HG03521 (cell line): ENCODE measurements at regions not wholly inside any gene's neighbourhood (a gene's known extent, or its start where the extent isn't known, plus 50 kb on each side); places are given as distances from the start of the nearest gene placed in this dataset.

Experiments used
- ATAC-seq: cut with Tn5 transposase; IDR thresholded peaks from one replicate; pipeline ENCODE4 v1.9.1; 2021; ENCODE audit warnings: mild to moderate bottlenecking, moderate library complexity; ENCODE audit not compliant: unreplicated experiment

DNA sequence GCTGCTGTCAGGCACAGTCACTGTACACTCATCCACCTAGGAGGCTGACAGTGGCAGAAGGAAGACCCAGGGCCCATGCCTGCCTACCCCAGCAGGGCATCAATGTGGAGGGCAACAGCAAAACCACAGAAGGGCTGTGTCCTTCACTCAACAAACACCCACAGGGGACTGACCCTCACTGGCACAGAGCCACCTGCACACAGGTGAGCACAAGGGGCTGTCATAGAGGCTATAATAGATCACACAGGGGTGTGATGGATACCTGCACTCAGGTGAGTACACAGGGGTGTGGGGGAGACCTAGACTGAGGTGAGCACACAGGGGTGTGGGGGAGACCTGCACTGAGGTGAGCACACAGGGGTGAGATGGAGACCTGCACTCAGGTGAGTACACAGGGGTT is 132.8 kb upstream of the TCERG1L start:
- no peak for ATAC-seq

DNA sequence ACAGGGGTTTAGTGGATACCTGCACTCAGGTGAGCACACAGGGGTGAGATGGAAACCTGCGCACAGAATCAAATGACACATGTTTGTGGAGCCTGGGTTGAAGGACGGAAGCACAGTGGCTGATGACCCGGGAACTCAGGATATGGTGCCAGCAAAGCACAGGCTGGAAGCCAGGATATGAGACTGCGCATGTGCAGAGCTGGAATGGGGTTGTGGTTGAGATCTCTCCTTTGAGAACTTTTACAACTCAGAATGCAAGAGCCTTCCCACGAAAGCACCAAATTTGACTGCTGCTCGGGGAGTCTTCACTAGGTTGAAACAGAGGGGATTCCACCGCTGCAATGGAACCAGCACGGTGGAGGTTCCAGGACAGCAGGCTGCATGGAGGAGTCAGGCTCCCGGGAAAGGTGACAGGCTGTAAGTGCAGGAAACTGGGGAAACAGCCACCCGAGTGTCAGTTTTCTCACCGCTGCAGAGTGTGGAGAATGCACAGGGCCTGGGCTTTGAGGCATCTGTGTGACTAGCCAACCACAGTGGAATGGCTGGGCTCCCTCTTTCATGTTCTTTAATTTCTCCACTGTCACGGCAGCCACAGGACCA is 133.4 kb upstream of the TCERG1L start:
- ATAC-seq = no peak

DNA sequence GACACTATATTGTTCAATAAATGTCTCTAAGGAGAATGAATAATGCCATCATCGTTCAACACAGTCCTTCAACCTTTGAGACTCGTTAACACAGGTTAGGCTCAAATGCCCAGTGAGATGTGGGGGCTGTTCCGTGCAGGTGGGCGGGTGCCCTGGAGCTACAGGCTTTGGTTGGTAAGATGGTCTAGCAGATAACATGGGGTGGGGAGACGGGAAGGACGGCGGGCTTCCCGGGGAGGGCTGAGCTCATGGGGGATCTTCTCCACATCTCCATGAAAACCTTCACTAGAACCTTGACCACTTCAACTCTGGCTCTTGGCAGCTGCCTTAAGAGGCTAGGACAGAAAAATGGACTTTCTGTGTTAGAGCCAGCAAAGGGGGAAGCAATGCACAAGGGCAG is 134.1 kb upstream of the TCERG1L start:
- ATAC-seq = no peak

DNA sequence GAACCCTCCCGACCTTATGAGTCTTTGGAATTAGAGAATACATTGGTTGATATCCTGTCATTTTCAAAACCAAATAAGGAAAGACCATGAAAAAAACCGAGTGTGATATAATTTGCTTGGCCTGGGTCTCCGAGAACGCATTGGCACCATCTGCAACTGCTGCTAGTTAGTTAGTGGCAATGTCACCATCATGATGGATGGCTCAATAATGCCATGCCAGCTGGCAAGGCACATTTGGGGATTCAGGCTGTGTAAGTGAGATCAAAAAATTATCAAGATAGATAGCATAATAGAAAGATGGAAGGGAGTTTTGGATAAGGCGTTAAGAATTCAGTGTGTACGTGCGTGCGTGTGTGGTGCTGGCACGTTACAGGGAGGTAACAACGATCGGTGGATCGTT is 134.7 kb upstream of the TCERG1L start:
- no peak for ATAC-seq

DNA sequence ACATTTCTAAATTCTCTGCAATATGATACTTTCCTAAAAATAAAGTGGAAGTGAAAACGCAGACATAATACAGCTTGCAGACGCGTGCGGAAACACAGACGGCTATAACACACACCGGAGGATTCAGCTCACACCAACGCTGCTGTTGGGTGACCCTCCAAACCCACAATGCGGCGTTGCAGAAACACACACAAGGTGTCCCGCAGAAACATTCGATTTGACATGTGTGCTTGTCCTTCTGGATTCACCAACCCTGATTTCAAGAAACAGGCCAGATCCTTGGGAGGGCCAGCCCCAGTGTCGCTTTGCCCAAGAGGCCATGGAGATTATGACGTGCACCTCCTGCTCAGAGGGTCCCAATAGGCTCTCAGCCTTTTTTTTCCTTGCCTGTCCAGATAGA is 136.7 kb upstream of the TCERG1L start:
- ATAC-seq = no peak

DNA sequence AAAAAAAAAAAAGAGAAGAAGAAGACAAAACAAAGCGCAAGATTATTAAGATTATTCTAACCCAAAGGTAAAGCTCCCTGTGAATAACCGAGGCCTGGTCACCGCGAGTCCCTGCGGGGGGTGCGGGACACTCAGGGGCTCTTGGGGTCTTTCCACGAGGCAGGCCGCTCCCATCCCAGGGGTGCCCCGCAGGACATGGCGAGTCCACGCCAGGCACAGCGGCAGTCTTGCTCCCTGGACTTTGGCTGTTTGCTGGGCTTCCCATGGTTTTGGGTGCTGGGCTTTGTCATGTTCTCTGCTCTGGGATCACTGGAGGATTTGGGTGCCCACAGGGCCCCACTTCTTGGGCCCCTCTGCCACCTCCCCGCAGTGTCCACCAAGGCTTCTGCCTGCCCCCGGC is 137.4 kb upstream of the TCERG1L start:
- no peak for ATAC-seq

DNA sequence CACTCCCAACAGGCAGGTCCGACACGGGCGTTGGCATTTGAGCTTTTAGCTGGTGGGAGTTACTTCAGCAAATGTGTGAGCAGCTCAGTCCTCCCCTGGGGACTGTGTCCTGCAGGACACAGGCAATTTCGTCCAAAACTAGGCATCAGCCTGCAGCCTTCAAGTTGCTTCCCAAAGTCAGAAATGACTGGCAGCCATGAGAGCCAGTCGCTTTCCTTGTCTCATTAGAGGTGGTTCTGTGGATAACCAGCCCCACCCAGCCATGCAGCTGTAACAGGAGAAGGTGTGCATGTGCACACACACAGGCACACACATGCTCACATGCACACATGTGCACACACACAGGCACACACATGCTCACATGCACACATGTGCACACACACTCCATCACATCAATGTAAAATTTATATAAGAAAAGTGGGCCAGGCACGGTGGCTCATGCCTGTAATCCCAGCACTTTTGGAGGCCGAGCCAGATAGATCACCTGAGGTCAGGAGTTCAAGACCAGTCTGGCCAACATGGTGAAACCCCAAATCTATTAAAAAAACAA is 138.8 kb upstream of the TCERG1L start:
- no peak for ATAC-seq

DNA sequence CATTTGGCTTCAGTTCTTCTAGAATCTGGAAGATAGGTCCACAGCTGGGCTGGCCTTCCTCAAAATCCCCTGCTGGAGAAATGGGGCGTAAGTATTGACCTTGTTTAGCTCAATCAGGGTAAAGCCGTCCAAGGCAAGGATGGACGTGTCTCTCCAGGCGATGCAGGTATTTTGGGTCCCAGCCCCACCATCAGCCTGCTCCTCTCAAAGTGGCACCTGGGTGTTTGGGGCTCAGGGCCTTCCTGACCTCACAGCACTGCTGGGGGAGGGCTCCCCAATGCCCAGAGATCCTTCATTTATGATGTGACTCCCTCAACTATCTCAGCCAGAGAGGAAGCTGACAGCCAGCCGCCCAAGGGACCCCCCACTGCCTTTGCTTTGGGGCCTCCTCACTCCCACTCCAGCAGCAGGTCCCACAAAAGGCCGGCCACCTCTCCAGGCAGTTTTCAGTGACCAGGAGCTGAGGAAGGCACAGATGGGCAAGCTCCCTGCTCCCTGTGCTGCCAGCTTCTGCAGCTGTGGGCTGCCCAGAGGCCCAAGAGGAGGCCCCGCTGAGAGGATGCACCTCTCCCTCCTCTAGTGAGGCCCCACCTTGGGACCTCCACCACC is 140.0 kb upstream of the TCERG1L start:
- ATAC-seq = no peak

DNA sequence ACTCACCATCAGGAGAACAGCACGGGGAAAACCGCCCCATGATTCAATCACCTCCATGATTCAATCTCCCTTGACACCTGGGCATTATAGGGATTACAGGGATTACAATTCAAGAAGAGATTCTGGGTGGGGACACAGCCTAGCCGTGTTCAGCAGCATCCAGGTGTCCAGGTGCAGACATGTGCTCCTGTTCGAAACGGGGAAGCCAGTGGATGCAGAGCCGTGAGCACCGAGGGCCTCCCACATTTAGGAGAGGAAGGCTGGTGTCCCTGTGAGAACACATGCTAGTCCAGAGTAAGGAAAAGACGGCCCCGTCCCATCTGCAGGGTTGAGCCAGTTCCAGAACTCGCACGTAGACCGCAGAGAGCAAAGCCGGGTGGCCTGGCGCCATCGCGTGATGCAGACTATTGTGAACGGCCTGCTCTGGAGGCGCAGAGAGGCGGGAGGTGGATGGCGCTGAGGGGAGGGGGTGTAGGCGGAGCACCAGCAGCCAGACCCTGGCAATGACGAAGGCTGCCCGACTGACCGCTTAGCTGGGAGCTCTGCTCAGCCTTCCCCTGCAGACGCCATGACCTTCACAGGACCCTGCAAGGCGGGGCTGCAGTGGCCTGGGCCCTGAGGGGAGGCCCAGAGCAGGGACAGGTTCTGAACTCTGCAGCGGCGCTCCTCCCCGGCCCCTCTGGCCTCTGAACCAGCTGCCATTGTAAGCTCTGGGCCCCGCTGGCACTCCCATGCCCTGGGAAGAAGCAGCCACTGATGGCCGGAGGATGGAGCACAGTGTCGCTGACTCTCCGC is 141.6 kb upstream of the TCERG1L start:
- no peak for ATAC-seq

DNA sequence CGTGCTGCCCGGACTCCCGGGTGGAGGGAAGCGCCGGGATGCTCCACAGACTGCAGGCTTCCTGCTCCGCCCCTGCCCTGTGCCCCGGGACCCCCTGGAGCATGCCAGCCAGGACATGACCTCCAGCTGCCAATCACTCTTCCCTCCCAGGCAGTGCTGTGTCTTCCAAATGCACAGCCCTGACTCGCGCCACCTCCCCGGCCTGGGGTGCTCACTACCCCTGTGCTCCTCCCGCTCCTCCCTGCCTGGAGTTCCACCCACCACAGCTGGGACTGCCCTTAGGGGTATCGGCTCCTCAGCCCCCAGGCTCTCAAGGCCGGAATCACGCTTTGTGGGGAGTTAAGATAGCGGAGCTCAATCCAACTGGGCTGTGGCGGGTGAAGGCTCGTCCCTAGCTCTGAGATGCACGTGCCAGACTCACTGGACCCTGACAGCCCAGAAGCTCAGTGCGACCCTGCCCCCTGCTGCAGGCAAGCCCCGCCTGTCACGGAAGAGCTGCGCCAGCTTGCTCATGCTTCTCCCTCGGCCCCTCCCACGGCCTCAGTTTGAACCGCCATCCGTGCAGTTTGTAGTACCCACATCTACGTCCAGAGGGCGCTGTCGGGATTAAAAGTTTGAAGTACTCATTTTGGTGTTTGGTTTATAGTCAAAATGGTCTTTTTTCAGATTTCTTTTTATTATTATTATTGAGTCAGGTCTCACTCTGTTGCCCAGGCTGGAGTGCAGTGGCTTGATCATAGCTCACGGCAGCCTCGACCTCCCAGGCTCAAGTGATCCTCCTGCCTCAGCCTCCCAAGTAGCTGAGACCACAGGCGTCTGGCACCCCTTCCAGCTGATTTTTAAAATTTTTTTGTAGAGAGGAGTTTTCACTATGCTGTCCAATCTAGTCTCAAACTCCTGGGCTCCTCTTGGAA is 142.5 kb upstream of the TCERG1L start:
- no peak for ATAC-seq

DNA sequence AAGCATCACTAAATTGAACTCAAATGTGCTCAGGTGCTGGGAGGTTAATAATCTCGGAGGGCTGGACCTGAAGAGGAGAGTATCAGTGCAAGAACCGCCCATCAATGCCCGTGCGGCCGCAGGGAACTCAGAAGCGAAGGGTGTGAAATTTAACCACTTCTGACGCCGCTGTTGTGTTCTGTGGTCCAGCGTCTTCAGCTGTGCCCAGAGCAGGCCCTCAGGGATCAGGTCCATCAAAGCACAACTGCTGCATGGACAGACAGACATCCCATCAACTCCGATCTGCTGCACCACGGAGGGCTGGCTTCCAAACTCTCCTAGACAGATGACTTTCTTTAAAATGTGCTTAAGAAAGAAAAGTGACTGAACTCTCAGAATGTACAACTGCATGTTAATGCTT is 144.9 kb upstream of the TCERG1L start:
- no peak for ATAC-seq

DNA sequence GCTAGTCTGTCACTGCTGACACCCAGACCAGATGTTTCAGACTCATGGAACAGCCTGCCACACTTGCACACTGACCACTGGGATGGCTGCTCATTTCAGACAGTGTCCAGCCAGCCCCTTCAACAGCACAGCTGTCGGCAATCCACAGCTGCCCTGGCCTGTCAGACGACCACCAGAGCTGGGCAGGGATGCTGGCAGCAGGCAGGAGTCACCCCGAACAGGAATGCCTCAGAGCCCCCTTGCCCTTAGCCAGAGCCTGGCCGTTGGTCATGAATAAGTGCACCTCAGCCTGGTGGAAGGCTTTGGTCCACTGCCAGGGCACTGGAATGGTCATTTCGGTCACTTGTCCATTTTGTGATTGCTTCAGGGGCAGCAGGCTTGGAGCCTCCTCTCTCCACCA is 149.6 kb upstream of the TCERG1L start:
- no peak for ATAC-seq

DNA sequence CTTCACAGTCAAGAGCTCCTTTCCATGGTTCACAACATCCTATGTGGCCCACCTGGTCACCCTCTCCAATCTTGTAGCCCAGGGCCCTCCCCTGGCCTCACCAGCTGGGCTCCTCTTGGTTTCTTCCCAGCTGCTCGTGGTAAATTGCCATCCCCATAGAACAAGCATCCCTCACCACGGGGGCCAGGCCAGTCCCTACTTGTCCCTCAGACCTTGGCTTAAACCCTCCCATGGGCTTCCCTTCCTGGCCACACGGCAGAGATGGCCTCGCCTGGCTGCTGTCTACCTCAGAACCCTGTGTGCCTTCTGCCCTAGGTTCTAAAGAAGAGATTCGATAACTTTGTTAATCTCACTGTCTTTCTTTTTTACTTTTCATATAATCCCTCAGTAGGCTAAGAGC is 153.3 kb upstream of the TCERG1L start:
- ATAC-seq = no peak

DNA sequence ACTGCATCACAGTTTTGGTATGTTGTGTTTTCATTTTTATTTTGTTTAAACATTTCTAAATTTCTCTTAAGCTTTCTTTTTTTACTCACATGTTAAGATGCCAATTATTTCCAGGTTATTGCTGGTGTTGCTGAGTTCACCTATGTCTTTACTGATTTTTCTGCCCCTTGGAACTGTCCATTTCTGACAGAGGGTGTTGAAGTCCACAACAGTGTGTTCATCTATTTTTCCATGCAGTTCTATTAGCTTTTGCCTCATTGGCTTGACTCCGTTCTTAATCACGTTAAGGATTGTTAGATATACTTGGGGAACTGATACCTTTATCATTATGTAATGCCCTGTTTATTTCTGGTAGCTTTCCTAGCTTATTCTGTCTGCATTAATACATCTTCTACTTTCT is 158.0 kb upstream of the TCERG1L start:
- no peak for ATAC-seq

DNA sequence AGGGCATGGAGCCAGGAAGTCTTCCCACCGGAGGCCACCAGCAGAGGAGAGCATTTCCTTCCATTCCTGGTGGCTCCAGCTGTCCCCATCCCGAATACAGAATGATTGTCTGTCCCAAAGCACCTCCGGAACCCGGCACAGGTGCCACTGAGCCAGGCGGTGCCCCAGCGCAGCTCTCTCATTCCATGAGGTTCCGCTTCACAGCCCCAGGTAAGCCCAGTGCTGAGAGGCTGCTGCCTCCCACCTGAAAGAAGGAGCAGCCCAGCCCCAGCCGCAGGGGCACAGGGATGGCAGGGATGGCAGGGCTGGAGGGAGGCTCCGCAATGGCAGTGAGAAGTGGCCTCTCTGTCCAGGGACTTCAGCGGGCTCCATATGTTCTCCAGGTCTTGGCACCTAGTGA is 162.1 kb upstream of the TCERG1L start:
- no peak for ATAC-seq

DNA sequence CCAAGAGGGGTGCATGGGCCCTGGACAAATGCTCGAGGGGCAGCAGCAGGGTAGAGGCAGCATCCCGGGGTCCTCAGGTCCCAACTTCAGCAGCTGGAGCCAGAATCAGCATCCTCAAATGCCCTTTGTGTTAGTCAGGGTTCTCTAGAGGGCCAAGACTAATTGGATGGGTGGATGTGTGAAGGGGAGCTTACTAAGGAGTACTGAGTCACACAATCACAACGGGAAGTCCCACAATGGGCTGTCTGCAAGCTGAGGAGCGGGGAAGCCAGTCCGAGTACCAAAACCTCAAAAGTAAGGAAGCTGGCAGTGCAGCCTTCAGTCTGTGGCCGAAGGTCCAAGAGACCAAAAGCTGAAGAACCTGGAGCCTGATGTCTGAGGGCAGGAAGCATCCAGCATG is 162.9 kb upstream of the TCERG1L start:
- ATAC-seq = no peak

DNA sequence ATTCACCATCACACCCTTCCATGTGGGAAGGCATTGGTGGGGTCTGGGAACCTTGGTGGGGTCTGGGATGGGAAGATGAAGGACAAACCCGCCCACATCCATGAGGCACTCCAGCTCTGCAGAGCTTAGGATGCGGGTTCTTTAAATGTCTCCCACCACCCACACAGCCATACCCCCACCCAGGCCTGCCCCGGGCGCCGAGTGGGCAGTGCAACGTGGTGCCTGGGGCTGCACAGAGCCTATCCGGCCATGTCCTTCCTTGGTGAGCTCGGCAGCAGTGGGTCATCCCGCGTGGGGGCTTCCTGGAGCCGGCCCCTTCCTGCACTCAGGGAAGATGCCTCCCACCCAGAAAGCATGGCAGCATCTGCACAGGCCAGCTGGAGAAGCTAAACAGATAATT is 163.5 kb upstream of the TCERG1L start:
- ATAC-seq = no peak

DNA sequence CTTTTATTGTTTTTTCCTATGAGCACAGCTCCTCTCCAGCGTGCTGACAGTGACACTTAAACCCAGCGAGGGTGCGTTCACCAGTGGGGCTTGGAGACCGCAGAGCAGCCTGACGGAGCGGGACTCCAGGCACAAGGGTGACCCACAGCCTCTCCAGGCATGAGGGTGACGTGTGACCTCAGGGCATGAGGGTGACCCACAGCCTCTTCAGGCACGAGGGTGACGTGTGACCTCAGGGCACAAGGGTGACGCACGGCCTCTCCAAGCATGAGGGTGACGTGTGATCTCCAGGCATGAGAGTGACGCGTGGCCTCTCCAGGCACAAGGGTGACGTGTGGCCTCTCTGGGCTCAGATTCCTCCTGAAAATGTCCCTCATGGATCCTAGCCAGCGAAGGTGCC is 164.3 kb upstream of the TCERG1L start:
- no peak for ATAC-seq

DNA sequence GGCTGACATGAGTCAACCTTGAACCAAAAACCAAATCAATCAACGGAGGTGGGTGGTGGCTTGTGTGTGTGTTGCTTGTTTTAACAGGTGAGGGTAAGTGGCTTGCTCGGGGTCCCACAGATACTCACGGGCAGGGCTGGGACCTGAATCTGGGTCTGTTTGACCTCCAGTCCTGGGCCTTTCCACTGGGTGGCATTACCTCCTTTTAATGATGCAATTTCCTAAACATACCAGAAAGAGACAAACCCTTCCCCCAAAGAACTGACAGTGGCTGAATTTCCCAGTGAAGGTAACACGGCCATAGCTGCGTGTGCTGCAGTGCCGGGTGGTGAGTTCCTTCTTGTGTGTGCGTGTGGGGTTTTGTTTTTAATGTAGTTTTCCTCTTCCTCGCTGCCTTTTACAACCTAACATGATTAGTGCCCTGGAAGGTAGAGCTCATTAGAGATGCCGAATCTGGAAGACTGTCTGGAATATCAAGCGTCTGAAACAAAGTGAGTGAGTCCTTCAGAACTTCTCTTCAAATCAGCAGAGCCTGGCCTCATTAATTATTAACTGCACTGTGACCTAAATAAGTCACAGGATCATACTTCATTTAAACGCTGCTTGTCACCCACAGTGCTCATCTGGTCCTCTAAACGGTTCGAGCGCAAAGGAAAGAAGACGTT is 166.1 kb upstream of the TCERG1L start:
- no peak for ATAC-seq

DNA sequence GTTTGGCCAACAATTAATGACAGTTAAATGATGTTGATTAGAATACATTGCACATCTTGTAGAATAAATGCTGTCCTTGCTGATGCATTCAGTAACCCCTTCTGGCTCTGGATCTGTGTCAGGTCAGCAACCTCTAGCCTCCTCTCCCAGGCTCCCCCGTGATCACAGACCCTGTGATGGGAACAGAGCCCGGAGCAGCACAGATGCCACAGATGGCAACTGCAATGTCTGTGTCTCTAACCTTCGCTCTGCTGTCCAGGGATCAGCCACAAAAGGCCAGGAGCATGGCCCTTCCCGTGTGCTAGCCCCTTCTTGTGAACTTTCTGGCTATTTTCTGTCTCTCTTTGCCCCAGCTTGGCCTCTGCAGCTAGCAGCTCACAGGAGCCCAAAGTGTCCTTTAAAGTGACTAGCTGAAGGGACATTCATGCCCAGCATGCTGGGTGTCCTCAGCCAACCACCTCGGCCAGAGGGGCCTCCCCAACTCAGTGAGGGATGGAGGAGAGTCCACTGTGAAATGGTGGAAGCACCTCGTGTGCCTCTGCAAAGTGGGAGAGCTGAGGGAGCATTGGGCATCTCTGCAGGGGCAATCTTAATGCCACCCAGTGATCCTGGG is 167.0 kb upstream of the TCERG1L start:
- ATAC-seq = no peak
